SK-N-SH (cell line): ENCODE measurements at regions not wholly inside any gene's neighbourhood (a gene's known extent, or its start where the extent isn't known, plus 50 kb on each side); places are given as distances from the start of the nearest gene placed in this dataset.

Experiments used
- CTCF ChIA-PET: fragments of 300-600, 350-600 bp; formaldehyde crosslinking; extraction: SDS; loops from one replicate; lab custom pipeline; 2021; lab: Yijun Ruan, JAX
- POLR2A ChIA-PET: fragments of 350-600 bp; sonication (Branson Sonifier 250); formaldehyde crosslinking; extraction: SDS; loops from one replicate; lab custom pipeline; 2020; ENCODE audit warnings: antibody characterized with exemption, inconsistent platforms; lab: Yijun Ruan, JAX
- DNase-seq: peaks from one replicate; pipeline ENCODE4 v3.0.0; 2012
- H2AFZ ChIP-seq: fragments of 200-600 bp; sonication (generic); 2 replicates; pipeline ENCODE4 v1.8.1; 2016; ENCODE audit warnings: antibody characterized with exemption, mild to moderate bottlenecking, low read depth
- H3F3A ChIP-seq: fragments of 200-600 bp; sonication (generic); replicated peaks from 2 replicates; pipeline ENCODE3; 2016; ENCODE audit warnings: antibody characterized with exemption, mild to moderate bottlenecking; ENCODE audit not compliant: insufficient read depth
- H3K27ac ChIP-seq, 2 experiments: fragments of 200-500 bp in 1 of 2; fragments of 200-600 bp in 1 of 2; sonication (Bioruptor generic) in 1 of 2; sonication (generic), shearing (Covaris generic) in 1 of 2; 2 replicates each; pipeline versions ENCODE4 v1.5.1 to v1.6.1; 2014 to 2016; ENCODE audit warnings: low read depth in 2 of 2, inconsistent platforms in 1 of 2, low read length in 1 of 2, mild to moderate bottlenecking in 1 of 2, mixed read lengths in 1 of 2
- H3K27me3 ChIP-seq: fragments of 200-600 bp; sonication (generic), shearing (Covaris generic); 2 replicates; pipeline ENCODE4 v1.6.1; 2016; ENCODE audit warnings: mixed run types; ENCODE audit not compliant: insufficient read depth
- H3K36me3 ChIP-seq, 2 experiments: fragments of 200-500 bp in 1 of 2; fragments of 200-600 bp in 1 of 2; sonication (Bioruptor generic) in 1 of 2; sonication (generic) in 1 of 2; replicated peaks in 1 of 2; 2 replicates each; pipeline versions ENCODE3 to v1.5.1; 2014 to 2016; ENCODE audit warnings: low read length in 1 of 2, mild to moderate bottlenecking in 1 of 2; ENCODE audit not compliant: insufficient read depth in 2 of 2, control insufficient read depth in 1 of 2
- H3K4me1 ChIP-seq, 2 experiments: fragments of 200-500 bp in 1 of 2; fragments of 200-600 bp in 1 of 2; sonication (Bioruptor generic) in 1 of 2; sonication (generic), shearing (Covaris generic) in 1 of 2; 2 replicates each; pipeline versions ENCODE4 v1.5.1 to v1.6.1; 2014 to 2016; ENCODE audit warnings: low read depth in 1 of 2, low read length in 1 of 2, mixed run types in 1 of 2; ENCODE audit not compliant: insufficient read depth in 2 of 2, control insufficient read depth in 1 of 2
- H3K4me2 ChIP-seq: fragments of 200-600 bp; sonication (generic), shearing (Covaris generic); 2 replicates; pipeline ENCODE4 v1.6.1; 2017; ENCODE audit warnings: mixed run types
- H3K4me3 ChIP-seq, 2 experiments: fragments of 200-500 bp in 1 of 2; fragments of 200-600 bp in 1 of 2; sonication (Bioruptor generic) in 1 of 2; sonication (generic), shearing (Covaris generic) in 1 of 2; 2 replicates each; pipeline versions ENCODE4 v1.5.1 to v1.8.1; 2014 to 2016; ENCODE audit warnings: low read depth in 2 of 2, inconsistent platforms in 1 of 2, low read length in 1 of 2, mild to moderate bottlenecking in 1 of 2, mixed read lengths in 1 of 2, moderate library complexity in 1 of 2
- H3K79me2 ChIP-seq: fragments of 200-600 bp; sonication (generic); 2 replicates; pipeline ENCODE4 v1.8.1; 2017; ENCODE audit warnings: mild to moderate bottlenecking; ENCODE audit not compliant: insufficient read depth
- H3K9ac ChIP-seq: fragments of 200-600 bp; sonication (generic); 2 replicates; pipeline ENCODE4 v1.6.1; 2017; ENCODE audit warnings: mixed run types
- H3K9me2 ChIP-seq: fragments of 200-600 bp; sonication (generic); 2 replicates; pipeline ENCODE4 v1.6.1; 2017; ENCODE audit warnings: mixed run types
- H3K9me3 ChIP-seq: fragments of 200-600 bp; sonication (generic); 2 replicates; pipeline ENCODE4 v1.6.1; 2017; ENCODE audit warnings: mixed run types, mild to moderate bottlenecking, moderate library complexity
- H4K20me1 ChIP-seq: fragments of 200-600 bp; sonication (generic); 2 replicates; pipeline ENCODE4 v1.6.1; 2017; ENCODE audit warnings: mild to moderate bottlenecking, mixed run types; ENCODE audit not compliant: insufficient read depth
- CHD2 ChIP-seq: fragments of 150-350 bp; IDR thresholded peaks from 2 replicates; pipeline ENCODE4 v1.6.1; 2018; ENCODE audit warnings: low read length; ENCODE audit not compliant: partially characterized antibody
- ELF1 ChIP-seq: IDR thresholded peaks from 2 replicates; pipeline ENCODE4 v1.4.0; 2012
- EP300 ChIP-seq, 2 experiments: IDR thresholded peaks; 2 replicates each; pipeline versions ENCODE4 v1.4.0 to v1.6.1; 2012; ENCODE audit warnings: borderline replicate concordance in 1 of 2, low read depth in 1 of 2, low read length in 1 of 2
- FOXM1 ChIP-seq: IDR thresholded peaks from 2 replicates; pipeline ENCODE4 v1.4.0; 2012; ENCODE audit warnings: low read depth, mild to moderate bottlenecking
- JUND ChIP-seq: IDR thresholded peaks from 2 replicates; pipeline ENCODE4 v1.4.0; 2012
- MEF2A ChIP-seq: IDR thresholded peaks from 2 replicates; pipeline ENCODE4 v1.4.0; 2012; ENCODE audit warnings: low read depth, borderline replicate concordance
- NFIC ChIP-seq: IDR thresholded peaks from 2 replicates; pipeline ENCODE4 v1.4.0; 2012; ENCODE audit warnings: borderline replicate concordance
- POLR2AphosphoS5 ChIP-seq: IDR thresholded peaks from 2 replicates; pipeline ENCODE4 v1.6.1; 2012; ENCODE audit warnings: low read depth, low read length
- RAD21 ChIP-seq: IDR thresholded peaks from 2 replicates; pipeline ENCODE4 v1.6.1; 2012; ENCODE audit warnings: mild to moderate bottlenecking, low read length
- RCOR1 ChIP-seq: fragments of 150-350 bp; IDR thresholded peaks from 2 replicates; pipeline ENCODE4 v1.6.1; 2017; ENCODE audit warnings: antibody characterized with exemption, low read length
- SMC3 ChIP-seq: IDR thresholded peaks from 2 replicates; pipeline ENCODE4 v1.6.1; 2012; ENCODE audit warnings: low read depth, low read length, improper control_type of control experiment
- TCF12 ChIP-seq: IDR thresholded peaks from 2 replicates; pipeline ENCODE4 v1.4.0; 2012
- TEAD4 ChIP-seq: IDR thresholded peaks from 2 replicates; pipeline ENCODE4 v1.4.0; 2012; ENCODE audit warnings: mild to moderate bottlenecking, borderline replicate concordance; ENCODE audit not compliant: insufficient read depth
- YY1 ChIP-seq: IDR thresholded peaks from 2 replicates; pipeline ENCODE4 v1.4.0; 2012; ENCODE audit warnings: low read depth, mild to moderate bottlenecking
- WGBS: methylation state at CpG from one replicate; pipeline ENCODE4 v1.1.6; 2017; ENCODE audit warnings: low lambda C conversion rate; 5-methylcytosine and 5-hydroxymethylcytosine counted together
- TF ChIP-seq, protein P1 (sequence below): IDR thresholded peaks from 2 replicates; pipeline ENCODE4 v1.4.0; 2012; ENCODE audit warnings: low read depth
- TF ChIP-seq, protein P2 (sequence below): IDR thresholded peaks from 2 replicates; pipeline ENCODE4 v1.6.1; 2012; ENCODE audit warnings: mild to moderate bottlenecking, low read depth, low read length, moderate library complexity
- TF ChIP-seq, protein P3 (sequence below): fragments of 150-350 bp; IDR thresholded peaks from 2 replicates; pipeline ENCODE4 v1.6.1; 2017; ENCODE audit warnings: antibody characterized with exemption, low read length, low read depth, borderline replicate concordance
- TF ChIP-seq, protein P4 (sequence below): IDR thresholded peaks from 2 replicates; pipeline ENCODE4; 2012

DNA sequence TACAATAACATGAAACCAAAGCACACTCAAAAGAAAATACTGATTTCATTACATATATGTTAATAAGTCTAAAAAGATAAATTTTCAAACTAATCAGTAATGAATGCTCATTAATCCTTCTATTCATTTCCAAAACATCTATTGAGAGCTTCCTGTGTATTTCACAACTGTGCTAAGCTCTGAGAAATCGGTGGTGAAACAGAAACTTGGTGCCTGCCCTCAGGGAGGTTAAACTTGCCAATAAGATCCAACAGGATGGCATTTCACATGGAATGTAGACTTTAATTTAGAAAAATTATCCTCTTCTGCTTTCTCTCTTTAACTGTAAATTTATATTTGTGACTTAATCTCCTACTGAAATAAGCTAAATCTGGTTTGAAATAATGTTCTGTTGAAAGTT, 70.9 kb upstream of the SLC38A4 start:
- Histone ChIP-seq H3K4me1 (peaks cover 0 to 6% of the 10 kb centered on the region in 2 experiments; a peak in 3 of 4 replicates), H3K4me2 (no peak overlapping the region), H3F3A (peaks cover 11% of the 10 kb centered on the region), H3K4me3 (no peak overlapping the region), H3K36me3 (no peaks in the 10 kb centered on the region), H3K27ac (peak overlapping the region in 1 of 2 experiments; percentile 56; a peak in 1 of 4 replicates), H3K9me2 (no peaks in the 10 kb centered on the region), H3K9me3 (0 out of 2 replicates have a peak, but pooled peaks cover 7% of the 10 kb centered on the region), H4K20me1 (no peaks in the 10 kb centered on the region), H2AFZ (peak overlapping the region; percentile 37; the same call in 1 of the 2 replicates), H3K9ac (no peak overlapping the region), H3K79me2 (no peaks in the 10 kb centered on the region), H3K27me3 (no peaks in the 10 kb centered on the region)
- ChIA-PET POLR2A (no interaction called here), CTCF (no interaction called here)
- WGBS, result 0% methylated on average over 1 of the region's 1 CpG
- no peak for DNase-seq
- TF ChIP-seq TEAD4 (no peak), MEF2A (no peak), FOXM1 (no peak), RCOR1 (no peak)
- TF ChIP-seq, protein P1, sequence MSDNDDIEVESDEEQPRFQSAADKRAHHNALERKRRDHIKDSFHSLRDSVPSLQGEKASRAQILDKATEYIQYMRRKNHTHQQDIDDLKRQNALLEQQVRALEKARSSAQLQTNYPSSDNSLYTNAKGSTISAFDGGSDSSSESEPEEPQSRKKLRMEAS, result no peak
- TF ChIP-seq, protein P2, sequence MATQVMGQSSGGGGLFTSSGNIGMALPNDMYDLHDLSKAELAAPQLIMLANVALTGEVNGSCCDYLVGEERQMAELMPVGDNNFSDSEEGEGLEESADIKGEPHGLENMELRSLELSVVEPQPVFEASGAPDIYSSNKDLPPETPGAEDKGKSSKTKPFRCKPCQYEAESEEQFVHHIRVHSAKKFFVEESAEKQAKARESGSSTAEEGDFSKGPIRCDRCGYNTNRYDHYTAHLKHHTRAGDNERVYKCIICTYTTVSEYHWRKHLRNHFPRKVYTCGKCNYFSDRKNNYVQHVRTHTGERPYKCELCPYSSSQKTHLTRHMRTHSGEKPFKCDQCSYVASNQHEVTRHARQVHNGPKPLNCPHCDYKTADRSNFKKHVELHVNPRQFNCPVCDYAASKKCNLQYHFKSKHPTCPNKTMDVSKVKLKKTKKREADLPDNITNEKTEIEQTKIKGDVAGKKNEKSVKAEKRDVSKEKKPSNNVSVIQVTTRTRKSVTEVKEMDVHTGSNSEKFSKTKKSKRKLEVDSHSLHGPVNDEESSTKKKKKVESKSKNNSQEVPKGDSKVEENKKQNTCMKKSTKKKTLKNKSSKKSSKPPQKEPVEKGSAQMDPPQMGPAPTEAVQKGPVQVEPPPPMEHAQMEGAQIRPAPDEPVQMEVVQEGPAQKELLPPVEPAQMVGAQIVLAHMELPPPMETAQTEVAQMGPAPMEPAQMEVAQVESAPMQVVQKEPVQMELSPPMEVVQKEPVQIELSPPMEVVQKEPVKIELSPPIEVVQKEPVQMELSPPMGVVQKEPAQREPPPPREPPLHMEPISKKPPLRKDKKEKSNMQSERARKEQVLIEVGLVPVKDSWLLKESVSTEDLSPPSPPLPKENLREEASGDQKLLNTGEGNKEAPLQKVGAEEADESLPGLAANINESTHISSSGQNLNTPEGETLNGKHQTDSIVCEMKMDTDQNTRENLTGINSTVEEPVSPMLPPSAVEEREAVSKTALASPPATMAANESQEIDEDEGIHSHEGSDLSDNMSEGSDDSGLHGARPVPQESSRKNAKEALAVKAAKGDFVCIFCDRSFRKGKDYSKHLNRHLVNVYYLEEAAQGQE, result no peak

DNA sequence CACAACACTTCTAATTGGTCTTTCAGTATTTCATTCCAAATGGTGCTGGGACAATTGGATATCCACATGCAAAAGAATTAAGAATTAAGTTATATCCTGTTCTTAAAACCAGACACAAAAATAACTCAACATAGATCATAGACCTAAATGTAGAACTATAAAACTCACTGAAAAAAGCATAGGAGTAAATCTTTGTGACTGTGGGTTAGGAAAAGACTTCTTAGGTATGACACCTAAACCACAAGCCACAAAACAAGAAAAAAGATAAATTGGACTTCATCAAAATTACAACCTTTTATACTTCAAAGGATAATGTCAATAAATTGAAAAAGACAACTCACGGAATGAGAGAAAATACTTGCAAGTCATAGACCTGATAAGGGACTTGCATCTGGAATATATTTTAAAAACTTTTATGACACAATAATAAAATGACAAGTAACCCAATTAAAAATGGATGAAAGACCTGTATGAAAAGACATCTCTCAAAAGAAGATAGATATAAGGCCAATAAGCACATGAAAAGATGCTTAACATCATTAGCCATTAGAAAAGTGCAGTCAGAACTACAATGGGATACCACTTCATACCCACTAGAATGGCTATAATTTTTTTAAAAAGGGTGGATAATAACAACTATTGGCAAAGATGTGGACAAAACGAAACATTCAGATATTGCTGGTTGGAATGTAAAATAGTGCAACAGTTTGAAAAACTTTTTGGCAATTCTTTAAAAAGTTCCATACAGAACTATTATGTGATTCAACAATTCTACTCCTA, 72.5 kb upstream of the SLC38A4 start:
- no peak for DNase-seq
- 49% methylated on average over 2 of the region's 2 CpGs for WGBS
- H2AFZ ChIP-seq, result no peak overlapping the region
- ChIA-PET CTCF (no interaction called here), POLR2A (no interaction called here)
- H3K4me3 ChIP-seq, result no peak overlapping the region
- peaks cover 11% of the 10 kb centered on the region for H3F3A ChIP-seq
- peak overlapping the region in 1 of 2 experiments; percentile 83; a peak in 2 of 4 replicates for H3K27ac ChIP-seq
- H4K20me1 ChIP-seq, result no peaks in the 10 kb centered on the region
- no peaks in the 10 kb centered on the region for H3K27me3 ChIP-seq
- 0 out of 2 replicates have a peak, but pooled peaks cover 7% of the 10 kb centered on the region for H3K9me3 ChIP-seq
- H3K4me2 ChIP-seq, result no peak overlapping the region
- H3K9ac ChIP-seq, result no peak overlapping the region
- no peaks in the 10 kb centered on the region for H3K36me3 ChIP-seq
- H3K9me2 ChIP-seq, result no peaks in the 10 kb centered on the region
- no peaks in the 10 kb centered on the region for H3K79me2 ChIP-seq
- no peaks in the 10 kb centered on the region; a peak in 1 of 4 replicates for H3K4me1 ChIP-seq
- no peak for TF ChIP-seq RAD21
- TF ChIP-seq, protein P3, sequence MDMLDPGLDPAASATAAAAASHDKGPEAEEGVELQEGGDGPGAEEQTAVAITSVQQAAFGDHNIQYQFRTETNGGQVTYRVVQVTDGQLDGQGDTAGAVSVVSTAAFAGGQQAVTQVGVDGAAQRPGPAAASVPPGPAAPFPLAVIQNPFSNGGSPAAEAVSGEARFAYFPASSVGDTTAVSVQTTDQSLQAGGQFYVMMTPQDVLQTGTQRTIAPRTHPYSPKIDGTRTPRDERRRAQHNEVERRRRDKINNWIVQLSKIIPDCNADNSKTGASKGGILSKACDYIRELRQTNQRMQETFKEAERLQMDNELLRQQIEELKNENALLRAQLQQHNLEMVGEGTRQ, result no peak
- TF ChIP-seq YY1, result no peak
- TF ChIP-seq, protein P2, result no peak
- peak; percentile 56; the same call in 1 of the 2 replicates for TF ChIP-seq POLR2AphosphoS5
- peak; percentile 15; the same call in 1 of the 2 replicates for TF ChIP-seq NFIC
- TF ChIP-seq, protein P4, sequence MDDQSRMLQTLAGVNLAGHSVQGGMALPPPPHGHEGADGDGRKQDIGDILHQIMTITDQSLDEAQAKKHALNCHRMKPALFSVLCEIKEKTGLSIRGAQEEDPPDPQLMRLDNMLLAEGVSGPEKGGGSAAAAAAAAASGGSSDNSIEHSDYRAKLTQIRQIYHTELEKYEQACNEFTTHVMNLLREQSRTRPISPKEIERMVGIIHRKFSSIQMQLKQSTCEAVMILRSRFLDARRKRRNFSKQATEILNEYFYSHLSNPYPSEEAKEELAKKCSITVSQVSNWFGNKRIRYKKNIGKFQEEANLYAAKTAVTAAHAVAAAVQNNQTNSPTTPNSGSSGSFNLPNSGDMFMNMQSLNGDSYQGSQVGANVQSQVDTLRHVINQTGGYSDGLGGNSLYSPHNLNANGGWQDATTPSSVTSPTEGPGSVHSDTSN, result peak; percentile 76
- TF ChIP-seq EP300 (IDR thresholded peaks at IDR 0.05; ENCODE audit: borderline replicate concordance in 1 of 2, low read depth in 1 of 2, low read length in 1 of 2), result peak; percentile 9 to 71; a peak in 2 of 4 replicates
- no peak for TF ChIP-seq SMC3
- TF ChIP-seq JUND, result peak; percentile 54; the same call in 1 of the 2 replicates
- peak; percentile 77 for TF ChIP-seq TCF12
- TF ChIP-seq ELF1, result no peak
- no peak for TF ChIP-seq CHD2
- TF ChIP-seq RCOR1, result no peak
